Endothelial cell of umbilical vein (primary cell): ENCODE measurements at regions not wholly inside any gene's neighbourhood (a gene's known extent, or its start where the extent isn't known, plus 50 kb on each side); places are given as distances from the start of the nearest gene placed in this dataset.

Source experiments
- BruUV-seq: library from RNA; stranded (reverse); fragments of 400-500 nt; replicated peaks from 2 replicates; lab custom pipeline; 2021; lab: Mats Ljungman, UMichigan
- CTCF ChIA-PET: fragments of 300-600, 350-600 bp; sonication (Branson Sonifier 250); formaldehyde crosslinking; loops from one replicate; lab custom pipeline; 2021; ENCODE audit warnings: antibody characterized with exemption, inconsistent platforms; lab: Charles Lee
- POLR2A ChIA-PET: fragments of 300-600, 350-600 bp; sonication (Branson Sonifier 250); formaldehyde crosslinking; loops from one replicate; lab custom pipeline; 2021; ENCODE audit warnings: antibody characterized with exemption, inconsistent platforms; lab: Charles Lee
- DNase-seq: peaks from one replicate; pipeline ENCODE4 v3.0.0-alpha.2; 2011; ENCODE audit warnings: low read depth, low spot score
- FAIRE-seq: peaks from 2 replicates; lab custom pipeline; 2011; peaks lifted over from hg19 to GRCh38; lab: Jason Lieb, UNC
- H2AFZ ChIP-seq: 2 replicates; pipeline ENCODE4 v1.6.0; 2012; ENCODE audit warnings: low read depth, low read length, control low read depth, inconsistent platforms
- H3K27ac ChIP-seq: 2 replicates; pipeline ENCODE4 v1.5.1; 2011; ENCODE audit warnings: low read depth, mild to moderate bottlenecking, control low read depth, low read length, moderate library complexity; ENCODE audit not compliant: insufficient read depth
- H3K27me3 ChIP-seq, 2 experiments: 2 replicates each; pipeline versions ENCODE4 v1.6.0 to v1.6.1; 2011; ENCODE audit warnings: low read length in 2 of 2, mixed read lengths in 1 of 2; ENCODE audit not compliant: control insufficient read depth in 2 of 2, insufficient read depth in 2 of 2
- H3K36me3 ChIP-seq, 2 experiments: 2 replicates in 1 of 2; 3 replicates in 1 of 2; pipeline ENCODE4 v1.5.1; 2011; ENCODE audit warnings: low read length in 2 of 2, mild to moderate bottlenecking in 1 of 2, moderate library complexity in 1 of 2; ENCODE audit not compliant: control insufficient read depth in 2 of 2, insufficient read depth in 2 of 2; ENCODE audit errors: extremely low read depth in 1 of 2
- H3K4me1 ChIP-seq: 3 replicates; pipeline ENCODE4 v1.5.1; 2011; ENCODE audit warnings: mild to moderate bottlenecking, low read length; ENCODE audit not compliant: control insufficient read depth, insufficient read depth; ENCODE audit errors: extremely low read depth
- H3K4me2 ChIP-seq: 2 replicates; pipeline ENCODE4 v1.6.1; 2011; ENCODE audit warnings: low read length, control low read depth, mixed read lengths; ENCODE audit not compliant: insufficient read depth
- H3K4me3 ChIP-seq, 3 experiments: fragments of 200-600 bp in 1 of 3; sonication (generic), shearing (Covaris generic) in 1 of 3; replicated peaks in 1 of 3; 2 replicates each; pipeline ENCODE4 v1.5.1; 2011 to 2016; ENCODE audit warnings: control low read depth in 3 of 3, low read length in 3 of 3, mild to moderate bottlenecking in 2 of 3, inconsistent platforms in 1 of 3, low read depth in 1 of 3, moderate library complexity in 1 of 3; ENCODE audit not compliant: insufficient read depth in 1 of 3
- H3K79me2 ChIP-seq: 2 replicates; pipeline ENCODE4 v1.6.0; 2012; ENCODE audit warnings: low read length, inconsistent platforms; ENCODE audit not compliant: control insufficient read depth, insufficient read depth
- H3K9ac ChIP-seq: replicated peaks from 2 replicates; pipeline ENCODE3; 2011; ENCODE audit warnings: low read length, control low read depth; ENCODE audit not compliant: insufficient read depth; ENCODE audit errors: extremely low read depth
- H3K9me1 ChIP-seq: replicated peaks from 3 replicates; pipeline ENCODE4 v1.6.0; 2011; ENCODE audit warnings: mild to moderate bottlenecking, low read length; ENCODE audit not compliant: control insufficient read depth, insufficient read depth; ENCODE audit errors: extremely low read depth
- H3K9me3 ChIP-seq: replicated peaks from 2 replicates; pipeline ENCODE4 v1.5.1; 2012; ENCODE audit warnings: low read length, inconsistent platforms; ENCODE audit not compliant: control insufficient read depth, insufficient read depth
- H4K20me1 ChIP-seq: replicated peaks from 2 replicates; pipeline ENCODE3; 2011; ENCODE audit warnings: mild to moderate bottlenecking, low read length; ENCODE audit not compliant: control insufficient read depth, insufficient read depth; ENCODE audit errors: extremely low read depth
- CTCF ChIP-seq, 2 donors: IDR thresholded peaks; 1 replicate in 1 of 2; 2 replicates in 1 of 2; pipeline ENCODE4 v1.5.1; 2011; ENCODE audit warnings: low read length in 2 of 2, mild to moderate bottlenecking in 2 of 2, moderate library complexity in 2 of 2, control low read depth in 1 of 2, inconsistent platforms in 1 of 2, low read depth in 1 of 2; ENCODE audit not compliant: insufficient read depth in 1 of 2; ENCODE audit errors: extremely low read depth in 1 of 2
- EZH2 ChIP-seq: IDR thresholded peaks from 2 replicates; pipeline ENCODE4 v1.6.1; 2012; ENCODE audit warnings: borderline replicate concordance, low read depth, mild to moderate bottlenecking, moderate library complexity, low read length, inconsistent platforms; ENCODE audit not compliant: severe bottlenecking
- FOS ChIP-seq: IDR thresholded peaks from 2 replicates; pipeline ENCODE4 v1.6.1; 2011; ENCODE audit warnings: mild to moderate bottlenecking, low read length, moderate library complexity, borderline replicate concordance; ENCODE audit not compliant: insufficient read depth
- GATA2 ChIP-seq: IDR thresholded peaks from 2 replicates; pipeline ENCODE4 v1.7.0; 2011; ENCODE audit warnings: low read depth, mild to moderate bottlenecking, moderate library complexity, mixed read lengths, low read length; ENCODE audit not compliant: insufficient read length, insufficient read depth
- JUN ChIP-seq: IDR thresholded peaks from 2 replicates; pipeline ENCODE4 v1.6.1; 2011; ENCODE audit warnings: borderline replicate concordance, low read depth; ENCODE audit not compliant: insufficient read length, insufficient read depth
- MYC ChIP-seq: IDR thresholded peaks from one replicate; pipeline ENCODE4 v1.6.1; 2011; ENCODE audit warnings: mild to moderate bottlenecking, low read depth, low read length
- POLR2A ChIP-seq: IDR thresholded peaks from 2 replicates; pipeline ENCODE4 v1.6.1; 2012; ENCODE audit warnings: low read depth, mild to moderate bottlenecking, control low read depth, low read length
- POLR2AphosphoS5 ChIP-seq: IDR thresholded peaks from 2 replicates; pipeline ENCODE4 v1.6.1; 2012; ENCODE audit warnings: low read depth, mild to moderate bottlenecking, control low read depth, low read length, moderate library complexity; ENCODE audit not compliant: insufficient read depth
- dilution Hi-C: fragments of 300-500 bp; cut with MboI; formaldehyde crosslinking; loops from one replicate; pipeline ENCODE4 v1.15.0; 2019; ENCODE audit warnings: low sequenced_read_pairs; ENCODE audit not compliant: extremely low pct_ligation_motif_present
- intact Hi-C: fragments of 100-400 bp; cut with micrococcal nuclease; formaldehyde crosslinking; loops from one replicate; pipeline ENCODE4 v1.10.0; 2022
- TF ChIP-seq, protein P1 (sequence below): IDR thresholded peaks from 2 replicates; pipeline ENCODE4 v1.6.1; 2011; ENCODE audit not compliant: insufficient read depth, insufficient read length

- no peak overlapping the region for H3K4me2 ChIP-seq
- BruUV-seq: no TSS peak
- no peaks in the 10 kb centered on the region for H3K9me3 ChIP-seq
- dilution Hi-C loops: no loop called here
- TF ChIP-seq POLR2AphosphoS5 (no peak), JUN (no peak), EZH2 (no peak), GATA2 (no peak), CTCF (IDR thresholded peaks at IDR 0.05; ENCODE audit: extremely low read depth in 1 of 2, insufficient read depth in 1 of 2, low read depth in 1 of 2, low read length in 2 of 2) (no peak), POLR2A (no peak), FOS (no peak), MYC (no peak)
- TF ChIP-seq, protein P1, sequence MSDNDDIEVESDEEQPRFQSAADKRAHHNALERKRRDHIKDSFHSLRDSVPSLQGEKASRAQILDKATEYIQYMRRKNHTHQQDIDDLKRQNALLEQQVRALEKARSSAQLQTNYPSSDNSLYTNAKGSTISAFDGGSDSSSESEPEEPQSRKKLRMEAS: no peak
- no peaks in the 10 kb centered on the region for H4K20me1 ChIP-seq
- H3K36me3 ChIP-seq: no peaks in the 10 kb centered on the region
- no peaks in the 10 kb centered on the region for H3K79me2 ChIP-seq
- H2AFZ ChIP-seq: no peak overlapping the region
- intact Hi-C loops: no loop called here
- no peak overlapping the region for H3K27ac ChIP-seq
- H3K27me3 ChIP-seq: no peaks in the 10 kb centered on the region
- no peak overlapping the region for H3K9ac ChIP-seq
- no peaks in the 10 kb centered on the region for H3K4me1 ChIP-seq
- no peaks in the 10 kb centered on the region for H3K9me1 ChIP-seq
- DNase-seq (no peak), FAIRE-seq (no peak)
- CTCF ChIA-PET: no interaction called here
- POLR2A ChIA-PET: no interaction called here
- H3K4me3 ChIP-seq: no peak overlapping the region
Measured at GRCh38 chr18:5029592-5029991, 167.5 kb downstream of the AKAIN1 start.
